WI38 (cell line): ENCODE measurements at regions not wholly inside any gene's neighbourhood (a gene's known extent, or its start where the extent isn't known, plus 50 kb on each side); places are given as distances from the start of the nearest gene placed in this dataset.

Experiments used
- H3K4me3 ChIP-seq: 2 replicates; pipeline ENCODE4 v1.5.1; 2011; ENCODE audit warnings: low read depth, mild to moderate bottlenecking, control low read depth, low read length
- TF ChIP-seq, protein P1 (sequence below): IDR thresholded peaks from 2 replicates; pipeline ENCODE4 v1.5.1; 2012; ENCODE audit warnings: low read depth, mild to moderate bottlenecking, control low read depth, low read length

DNA sequence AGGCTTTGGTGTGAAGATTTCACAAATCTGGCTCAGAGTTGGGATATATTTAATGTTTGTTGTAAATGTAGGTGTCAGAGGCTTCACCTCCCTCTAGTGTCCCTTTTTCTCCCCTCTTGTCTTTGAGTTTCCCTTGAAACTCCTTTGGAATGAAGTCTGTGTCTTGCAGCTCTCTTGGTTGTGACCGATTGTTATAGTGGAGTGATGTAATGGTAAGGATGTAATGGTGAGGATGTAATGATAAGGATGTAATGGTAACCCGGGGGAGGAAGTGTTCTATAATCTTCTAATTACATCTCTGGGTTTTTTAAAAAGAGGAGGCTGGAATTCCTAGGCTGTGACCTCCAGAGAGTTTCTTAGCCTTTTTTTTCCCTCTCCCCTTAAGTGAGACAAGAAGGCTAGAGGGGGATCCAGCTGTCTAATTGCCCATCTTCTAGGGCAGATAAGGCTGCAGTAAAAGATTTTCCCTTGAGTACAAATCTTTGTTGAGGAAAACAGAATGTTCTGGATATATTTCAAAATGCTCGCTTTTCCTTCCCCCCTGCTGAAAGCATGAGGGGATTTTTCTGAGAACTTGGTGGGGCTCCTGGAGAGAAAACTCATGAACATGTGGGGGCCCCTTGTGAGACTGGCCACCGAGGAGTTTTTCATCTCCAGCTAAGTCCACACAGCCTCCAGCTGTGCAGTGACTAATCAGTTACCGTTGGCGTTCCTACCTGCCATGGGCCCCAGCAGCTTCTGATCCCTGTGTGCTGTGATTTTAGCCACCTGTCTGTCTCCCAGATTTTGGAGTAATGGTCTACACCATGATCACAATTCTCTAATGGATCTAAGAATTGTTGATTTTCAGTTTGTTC, 156.7 kb upstream of the PMEPA1 start:
- H3K4me3 ChIP-seq = no peak overlapping the region
- TF ChIP-seq, protein P1, sequence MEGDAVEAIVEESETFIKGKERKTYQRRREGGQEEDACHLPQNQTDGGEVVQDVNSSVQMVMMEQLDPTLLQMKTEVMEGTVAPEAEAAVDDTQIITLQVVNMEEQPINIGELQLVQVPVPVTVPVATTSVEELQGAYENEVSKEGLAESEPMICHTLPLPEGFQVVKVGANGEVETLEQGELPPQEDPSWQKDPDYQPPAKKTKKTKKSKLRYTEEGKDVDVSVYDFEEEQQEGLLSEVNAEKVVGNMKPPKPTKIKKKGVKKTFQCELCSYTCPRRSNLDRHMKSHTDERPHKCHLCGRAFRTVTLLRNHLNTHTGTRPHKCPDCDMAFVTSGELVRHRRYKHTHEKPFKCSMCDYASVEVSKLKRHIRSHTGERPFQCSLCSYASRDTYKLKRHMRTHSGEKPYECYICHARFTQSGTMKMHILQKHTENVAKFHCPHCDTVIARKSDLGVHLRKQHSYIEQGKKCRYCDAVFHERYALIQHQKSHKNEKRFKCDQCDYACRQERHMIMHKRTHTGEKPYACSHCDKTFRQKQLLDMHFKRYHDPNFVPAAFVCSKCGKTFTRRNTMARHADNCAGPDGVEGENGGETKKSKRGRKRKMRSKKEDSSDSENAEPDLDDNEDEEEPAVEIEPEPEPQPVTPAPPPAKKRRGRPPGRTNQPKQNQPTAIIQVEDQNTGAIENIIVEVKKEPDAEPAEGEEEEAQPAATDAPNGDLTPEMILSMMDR = no peak

DNA sequence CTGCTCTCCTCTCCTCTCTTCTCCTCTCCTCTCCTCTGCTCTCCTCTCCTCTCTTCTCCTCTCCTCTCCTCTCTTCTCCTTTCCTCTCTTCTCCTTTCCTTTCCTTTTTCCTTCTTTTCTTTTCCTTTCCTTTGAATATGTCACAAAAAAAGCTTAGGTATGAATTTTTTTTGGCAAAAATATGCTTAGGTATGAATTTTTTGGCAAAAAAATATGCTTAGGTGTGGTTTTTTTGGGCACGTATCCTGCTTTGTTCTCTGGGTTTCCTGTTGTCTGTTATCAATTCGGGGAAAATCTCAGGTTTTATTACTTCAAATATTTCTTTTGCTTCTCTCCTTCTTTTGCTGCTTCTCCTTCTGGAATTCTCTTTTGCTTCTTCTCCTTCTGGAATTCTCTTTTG, 155.5 kb upstream of the PMEPA1 start:
- TF ChIP-seq, protein P1 = no peak
- H3K4me3 ChIP-seq = no peak overlapping the region

DNA sequence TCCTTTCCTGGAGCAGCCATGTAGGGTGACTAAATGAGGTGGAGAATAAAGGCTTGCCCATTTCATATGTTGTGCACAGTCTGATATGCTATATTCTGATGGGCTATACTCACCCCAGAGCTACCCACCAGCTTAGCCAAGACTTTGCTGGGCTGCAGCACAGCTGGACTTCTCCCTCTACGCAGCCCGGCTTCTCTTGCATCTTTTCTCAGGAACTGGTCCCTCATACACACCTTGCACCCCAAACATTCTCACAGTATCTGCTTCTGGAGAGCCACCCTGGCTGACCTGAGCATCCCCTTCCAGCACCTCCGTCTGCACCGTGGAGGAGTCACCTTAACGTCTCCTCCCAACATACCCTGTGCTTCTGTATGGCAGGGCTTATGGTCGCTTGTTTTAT, 150.8 kb upstream of the PMEPA1 start:
- TF ChIP-seq, protein P1 = no peak
- no peak overlapping the region for H3K4me3 ChIP-seq

DNA sequence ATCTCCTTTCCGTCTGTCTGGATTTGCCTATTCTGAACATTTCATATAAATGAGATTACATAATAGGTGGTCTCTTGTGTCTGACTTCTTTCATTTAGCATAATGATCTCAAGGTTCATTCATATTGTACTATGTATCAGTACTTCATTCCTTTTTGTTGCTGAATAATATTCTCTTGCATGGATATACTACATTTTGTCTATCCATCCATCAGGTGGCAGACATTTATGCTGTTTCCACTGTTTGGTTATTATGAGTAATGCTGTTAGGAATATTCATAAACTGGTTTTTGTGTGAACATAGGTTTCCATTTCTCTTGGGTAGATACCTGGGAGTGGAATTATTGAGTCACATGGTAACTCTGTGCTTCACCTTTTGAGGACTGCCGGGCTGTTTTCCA, 148.2 kb upstream of the PMEPA1 start:
- TF ChIP-seq, protein P1 = no peak
- H3K4me3 ChIP-seq = no peak overlapping the region

DNA sequence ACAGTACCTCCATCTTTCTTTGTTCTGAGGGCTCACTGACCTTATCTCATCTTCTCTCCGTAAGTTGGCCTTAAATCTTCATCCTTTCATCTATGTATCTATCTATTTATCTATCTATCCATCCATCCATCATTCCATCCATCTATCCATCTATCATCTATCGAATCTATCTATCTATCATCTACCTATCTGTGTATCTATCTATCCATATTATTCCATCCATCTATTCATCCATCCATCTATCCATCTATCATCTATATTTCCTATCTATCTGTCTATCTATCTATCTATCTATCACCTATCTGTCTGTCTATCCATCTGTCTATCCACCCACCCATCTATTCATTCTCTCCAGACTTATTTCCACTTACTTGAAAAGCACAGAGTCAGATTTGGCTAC, 147.3 kb upstream of the PMEPA1 start:
- H3K4me3 ChIP-seq = no peak overlapping the region
- TF ChIP-seq, protein P1 = no peak

DNA sequence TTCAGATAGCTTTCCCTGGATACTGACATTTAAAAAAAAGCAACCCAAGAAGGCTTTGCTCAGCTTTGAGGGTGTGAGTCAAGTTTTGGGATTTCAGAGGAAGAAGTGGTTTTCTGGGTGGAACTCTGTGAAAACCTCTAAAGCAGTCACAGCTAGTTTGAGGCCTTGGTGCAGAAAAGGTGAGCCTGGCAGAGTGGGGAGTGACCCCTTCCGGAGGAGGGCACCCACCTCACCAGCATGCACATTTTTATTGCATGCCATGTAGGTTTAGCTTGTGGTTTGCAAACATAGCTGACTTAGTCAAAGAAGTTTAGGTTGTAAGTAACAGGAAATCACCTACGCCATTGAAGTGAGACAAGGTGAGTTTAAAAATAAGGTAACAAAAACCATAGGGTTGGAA, 146.8 kb upstream of the PMEPA1 start:
- H3K4me3 ChIP-seq = no peak overlapping the region
- TF ChIP-seq, protein P1 = no peak

DNA sequence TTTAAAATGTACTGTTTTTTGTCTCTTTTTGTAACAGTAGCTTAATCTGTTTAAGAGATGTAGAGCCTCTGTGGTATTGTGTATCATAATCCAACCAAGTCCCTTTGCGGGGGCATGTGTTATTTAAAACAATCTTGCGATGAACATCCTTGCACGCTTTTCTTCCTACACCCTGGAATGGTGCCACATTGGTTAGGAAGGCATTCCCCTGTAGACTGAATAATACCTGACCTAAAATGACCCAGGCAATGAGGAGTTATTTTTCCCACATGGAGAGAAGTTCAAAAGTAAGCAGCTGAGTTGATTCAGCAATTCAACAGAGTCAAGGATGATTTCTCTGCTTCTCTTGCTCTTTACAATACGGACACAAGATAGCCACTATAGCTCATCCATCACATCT, 142.0 kb upstream of the PMEPA1 start:
- no peak overlapping the region for H3K4me3 ChIP-seq
- TF ChIP-seq, protein P1 = no peak
